ENCODE measurements at regions not wholly inside any gene's neighbourhood (a gene's known extent, or its start where the extent isn't known, plus 50 kb on each side); places are given as distances from the start of the nearest gene placed in this dataset.

DNA sequence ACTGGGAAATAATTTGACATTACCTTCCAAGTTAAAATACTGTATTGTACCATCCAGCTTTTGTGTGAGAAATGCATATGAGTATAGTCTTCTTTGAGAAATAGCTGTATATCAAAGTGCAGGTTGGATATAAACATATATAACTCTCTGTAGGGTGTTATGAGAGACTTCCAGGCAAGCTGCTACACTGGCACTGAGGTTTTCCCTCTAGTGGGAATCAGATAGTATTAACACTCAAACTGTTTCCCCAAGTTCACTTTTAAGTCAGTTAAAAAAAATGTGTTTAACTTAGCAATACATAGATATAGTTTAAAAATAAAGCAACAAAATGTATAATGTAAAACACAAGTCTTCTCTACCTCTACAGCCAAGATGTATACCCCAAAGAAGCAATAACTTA is 368.4 kb upstream of the SLC8A1 start:
- Histone ChIP-seq H3K4me3 (ENCODE audit: low read depth, low read length) (no peak overlapping the region), H3K9ac (ENCODE audit: low read length) (no peak overlapping the region), H2AK5ac (ENCODE audit: low read length) (no peak overlapping the region), H2BK5ac (ENCODE audit: low read depth, low read length, poor library complexity) (no peak overlapping the region), H3K27ac (ENCODE audit: low read depth, low read length) (no peak overlapping the region), H3K79me1 (ENCODE audit: low read length) (no peaks in the 10 kb centered on the region), H3K23ac (ENCODE audit: low read length) (no peak overlapping the region), H2BK120ac (ENCODE audit: insufficient read depth, low read length, poor library complexity) (no peak overlapping the region), H4K12ac (ENCODE audit: low read depth, low read length) (no peak overlapping the region), H3K27me3 (ENCODE audit: insufficient read depth, low read length) (no peaks in the 10 kb centered on the region), H4K8ac (ENCODE audit: low read depth, low read length) (no peak overlapping the region), H2AFZ (ENCODE audit: insufficient read depth, low read length, poor library complexity) (no peak overlapping the region), H3K14ac (ENCODE audit: low read length) (no peak overlapping the region), H3K9me3 (ENCODE audit: insufficient read depth, low read depth, low read length) (no peaks in the 10 kb centered on the region), H3K4ac (ENCODE audit: low read depth, low read length) (no peak overlapping the region), H3K4me1 (ENCODE audit: control insufficient read depth in 1 of 2, insufficient read depth in 2 of 2, low read length in 2 of 2) (no peaks in the 10 kb centered on the region), H3K79me2 (ENCODE audit: control insufficient read depth, insufficient read depth, low read length, poor library complexity) (no peaks in the 10 kb centered on the region), H3K36me3 (ENCODE audit: control insufficient read depth in 1 of 2, insufficient read depth in 2 of 2, low read length in 2 of 2) (no peaks in the 10 kb centered on the region), H3K18ac (ENCODE audit: low read length) (no peak overlapping the region), H2BK12ac (ENCODE audit: low read length) (no peak overlapping the region), H3K4me2 (ENCODE audit: low read length) (no peak overlapping the region), H4K91ac (ENCODE audit: low read depth, low read length) (no peak overlapping the region)
- DNase-seq = peak in 1 of 2 donors; percentile 2

DNA sequence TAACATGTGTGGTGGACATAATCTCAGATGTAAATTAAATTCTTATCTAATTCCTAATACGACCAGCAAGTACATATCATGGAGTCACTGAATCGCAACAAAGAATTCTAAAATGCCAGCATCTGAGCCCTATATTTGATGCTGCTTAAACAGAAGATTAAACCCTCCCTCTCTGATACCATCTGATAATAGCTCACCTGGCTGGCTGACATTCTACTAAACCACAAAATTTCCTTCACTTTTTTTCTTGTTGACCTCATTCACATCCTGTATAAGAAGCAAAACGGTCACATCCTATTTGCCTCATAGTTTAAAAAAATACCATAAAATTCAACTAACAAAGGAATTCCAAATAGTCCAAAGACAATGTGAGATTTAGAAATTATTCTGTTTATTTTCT is 371.6 kb upstream of the SLC8A1 start:
- Histone ChIP-seq H3K23ac (ENCODE audit: low read length) (no peak overlapping the region), H2AFZ (ENCODE audit: insufficient read depth, low read length, poor library complexity) (no peak overlapping the region), H3K4me1 (ENCODE audit: control insufficient read depth in 1 of 2, insufficient read depth in 2 of 2, low read length in 2 of 2) (no peaks in the 10 kb centered on the region), H3K36me3 (ENCODE audit: control insufficient read depth in 1 of 2, insufficient read depth in 2 of 2, low read length in 2 of 2) (no peaks in the 10 kb centered on the region), H4K12ac (ENCODE audit: low read depth, low read length) (no peak overlapping the region), H3K79me1 (ENCODE audit: low read length) (no peaks in the 10 kb centered on the region), H3K9ac (ENCODE audit: low read length) (no peak overlapping the region), H2AK5ac (ENCODE audit: low read length) (no peak overlapping the region), H2BK5ac (ENCODE audit: low read depth, low read length, poor library complexity) (no peak overlapping the region), H3K4ac (ENCODE audit: low read depth, low read length) (no peak overlapping the region), H3K27ac (ENCODE audit: low read depth, low read length) (no peak overlapping the region), H3K18ac (ENCODE audit: low read length) (no peak overlapping the region), H3K9me3 (ENCODE audit: insufficient read depth, low read depth, low read length) (no peaks in the 10 kb centered on the region), H3K27me3 (ENCODE audit: insufficient read depth, low read length) (no peaks in the 10 kb centered on the region), H2BK120ac (ENCODE audit: insufficient read depth, low read length, poor library complexity) (no peak overlapping the region), H4K91ac (ENCODE audit: low read depth, low read length) (no peak overlapping the region), H3K4me3 (ENCODE audit: low read depth, low read length) (no peak overlapping the region), H4K8ac (ENCODE audit: low read depth, low read length) (no peak overlapping the region), H3K79me2 (ENCODE audit: control insufficient read depth, insufficient read depth, low read length, poor library complexity) (no peaks in the 10 kb centered on the region), H3K4me2 (ENCODE audit: low read length) (no peak overlapping the region), H2BK12ac (ENCODE audit: low read length) (no peak overlapping the region), H3K14ac (ENCODE audit: low read length) (no peak overlapping the region)
- WGBS (ENCODE audit: extremely low coverage, insufficient coverage, insufficient read length) = no CpG with 5 or more reads among the region's 3 CpGs
- DNase-seq = no peak

DNA sequence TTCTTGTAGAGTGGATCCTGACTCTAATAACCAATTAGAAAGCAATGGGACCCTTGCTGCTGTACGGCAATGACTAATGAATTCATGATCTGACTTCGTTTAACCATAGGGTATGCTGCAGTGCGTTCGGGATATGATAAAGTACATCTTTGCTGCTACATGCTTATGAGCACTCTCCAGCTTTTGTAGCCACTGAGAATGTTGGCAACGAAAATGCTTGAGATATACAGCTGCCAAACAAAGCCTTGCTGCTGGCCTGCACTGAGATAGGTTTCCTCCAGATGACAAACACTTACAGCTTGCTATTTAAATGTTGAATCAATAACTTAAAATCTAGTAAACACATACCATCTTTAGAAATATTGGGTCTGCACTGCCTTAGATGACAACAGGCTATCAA is 372.4 kb upstream of the SLC8A1 start:
- H3K4me3 ChIP-seq (ENCODE audit: low read depth, low read length) = no peak overlapping the region
- no CpG with 5 or more reads among the region's 5 CpGs for WGBS (ENCODE audit: extremely low coverage, insufficient coverage, insufficient read length)

DNA sequence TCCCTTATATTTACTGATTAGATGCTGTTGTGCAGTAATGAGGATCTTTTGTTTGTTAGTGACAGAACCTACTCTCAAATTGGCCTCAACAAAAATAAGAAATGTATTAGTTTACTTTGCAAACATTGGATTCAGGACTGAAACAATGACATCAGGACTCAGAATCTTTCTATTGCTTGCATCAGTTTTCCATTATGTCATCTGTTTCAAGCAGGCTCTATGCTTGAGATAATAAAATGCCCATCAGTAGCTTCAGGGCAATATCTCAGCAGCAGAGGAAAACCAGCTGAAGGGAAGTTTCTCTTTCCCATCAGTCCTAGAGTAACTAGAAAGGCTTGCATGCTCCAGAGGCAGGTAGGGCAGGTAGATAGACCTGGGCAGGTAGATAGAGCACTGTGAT is 375.5 kb upstream of the SLC8A1 start:
- no peak overlapping the region for H4K12ac ChIP-seq (ENCODE audit: low read depth, low read length)
- no peak overlapping the region for H3K18ac ChIP-seq (ENCODE audit: low read length)
- H2BK120ac ChIP-seq (ENCODE audit: insufficient read depth, low read length, poor library complexity) = no peak overlapping the region

More for the DNA sequence above, 372.4 kb upstream of the SLC8A1 start:
- Histone ChIP-seq H3K4ac (ENCODE audit: low read depth, low read length) (no peak overlapping the region), H3K9me3 (ENCODE audit: insufficient read depth, low read depth, low read length) (no peaks in the 10 kb centered on the region), H4K8ac (ENCODE audit: low read depth, low read length) (no peak overlapping the region), H2BK120ac (ENCODE audit: insufficient read depth, low read length, poor library complexity) (no peak overlapping the region), H2BK5ac (ENCODE audit: low read depth, low read length, poor library complexity) (no peak overlapping the region), H4K91ac (ENCODE audit: low read depth, low read length) (no peak overlapping the region), H3K9ac (ENCODE audit: low read length) (peak overlapping the region; percentile 40), H3K4me2 (ENCODE audit: low read length) (no peak overlapping the region), H3K79me2 (ENCODE audit: control insufficient read depth, insufficient read depth, low read length, poor library complexity) (no peaks in the 10 kb centered on the region), H2AK5ac (ENCODE audit: low read length) (no peak overlapping the region), H3K4me1 (ENCODE audit: control insufficient read depth in 1 of 2, insufficient read depth in 2 of 2, low read length in 2 of 2) (no peaks in the 10 kb centered on the region), H3K18ac (ENCODE audit: low read length) (no peak overlapping the region), H3K27me3 (ENCODE audit: insufficient read depth, low read length) (no peaks in the 10 kb centered on the region), H3K14ac (ENCODE audit: low read length) (no peak overlapping the region), H3K36me3 (ENCODE audit: control insufficient read depth in 1 of 2, insufficient read depth in 2 of 2, low read length in 2 of 2) (no peaks in the 10 kb centered on the region), H3K23ac (ENCODE audit: low read length) (no peak overlapping the region), H2BK12ac (ENCODE audit: low read length) (no peak overlapping the region), H2AFZ (ENCODE audit: insufficient read depth, low read length, poor library complexity) (no peak overlapping the region), H4K12ac (ENCODE audit: low read depth, low read length) (no peak overlapping the region), H3K27ac (ENCODE audit: low read depth, low read length) (no peak overlapping the region), H3K79me1 (ENCODE audit: low read length) (no peaks in the 10 kb centered on the region)
- DNase-seq = no peak

More for the DNA sequence above, 375.5 kb upstream of the SLC8A1 start:
- Histone ChIP-seq H3K4me2 (ENCODE audit: low read length) (no peak overlapping the region), H2AFZ (ENCODE audit: insufficient read depth, low read length, poor library complexity) (no peak overlapping the region), H3K4me3 (ENCODE audit: low read depth, low read length) (no peak overlapping the region), H3K4ac (ENCODE audit: low read depth, low read length) (no peak overlapping the region), H3K27me3 (ENCODE audit: insufficient read depth, low read length) (no peaks in the 10 kb centered on the region), H2AK5ac (ENCODE audit: low read length) (no peak overlapping the region), H3K4me1 (ENCODE audit: control insufficient read depth in 1 of 2, insufficient read depth in 2 of 2, low read length in 2 of 2) (no peaks in the 10 kb centered on the region), H3K27ac (ENCODE audit: low read depth, low read length) (no peak overlapping the region), H2BK12ac (ENCODE audit: low read length) (no peak overlapping the region), H4K8ac (ENCODE audit: low read depth, low read length) (no peak overlapping the region), H3K9me3 (ENCODE audit: insufficient read depth, low read depth, low read length) (no peaks in the 10 kb centered on the region), H3K79me2 (ENCODE audit: control insufficient read depth, insufficient read depth, low read length, poor library complexity) (no peaks in the 10 kb centered on the region), H3K36me3 (ENCODE audit: control insufficient read depth in 1 of 2, insufficient read depth in 2 of 2, low read length in 2 of 2) (no peaks in the 10 kb centered on the region), H2BK5ac (ENCODE audit: low read depth, low read length, poor library complexity) (no peak overlapping the region), H3K14ac (ENCODE audit: low read length) (no peak overlapping the region), H4K91ac (ENCODE audit: low read depth, low read length) (no peak overlapping the region), H3K23ac (ENCODE audit: low read length) (no peak overlapping the region), H3K9ac (ENCODE audit: low read length) (no peak overlapping the region), H3K79me1 (ENCODE audit: low read length) (no peaks in the 10 kb centered on the region)
- DNase-seq = no peak

Data from trophoblast cell (in vitro differentiated cells and primary cell).